ENCODE measurements at regions not wholly inside any gene's neighbourhood (a gene's known extent, or its start where the extent isn't known, plus 50 kb on each side); places are given as distances from the start of the nearest gene placed in this dataset.

GRCh38 chr13:86830046-86830445, 841.1 kb upstream of the SLITRK5 start:
- Histone ChIP-seq H3K4me3 (no peak overlapping the region), H3K4me1 (ENCODE audit: insufficient read depth) (no peaks in the 10 kb centered on the region), H3K36me3 (no peaks in the 10 kb centered on the region), H3K27me3 (no peaks in the 10 kb centered on the region), H3K27ac (no peak overlapping the region), H3K9me3 (no peaks in the 10 kb centered on the region)
- 66 to 72% (median 70%) methylated on average over 4 of the region's 4 CpGs for WGBS, 3 donors
- TF ChIP-seq POLR2A (IDR thresholded peaks at IDR 0.05) (no peak), CTCF (IDR thresholded peaks at IDR 0.05) (no peak), EP300 (IDR thresholded peaks at IDR 0.05) (no peak)
- DNase-seq = no peak
- intact Hi-C loops (cut with DNase I) = no loop called here

GRCh38 chr13:86831084-86831483, 840.1 kb upstream of the SLITRK5 start:
- H3K9me3 ChIP-seq = no peaks in the 10 kb centered on the region
- H3K4me1 ChIP-seq (ENCODE audit: insufficient read depth) = no peaks in the 10 kb centered on the region
- no peak overlapping the region for H3K27ac ChIP-seq
- no peaks in the 10 kb centered on the region for H3K27me3 ChIP-seq
- H3K36me3 ChIP-seq = no peaks in the 10 kb centered on the region
- TF ChIP-seq EP300 (IDR thresholded peaks at IDR 0.05) (no peak), CTCF (IDR thresholded peaks at IDR 0.05) (no peak), POLR2A (IDR thresholded peaks at IDR 0.05) (no peak)
- WGBS, 3 donors = 2 to 29% (median 25%) methylated on average over 1 of the region's 1 CpG
- intact Hi-C loops (cut with DNase I) = no loop called here
- H3K4me3 ChIP-seq = no peak overlapping the region
- no peak for DNase-seq

- H3K9me3 ChIP-seq = peaks cover 0 to 3% of the 10 kb centered on the region in 2 donors
- no peak overlapping the region for H3K27ac ChIP-seq
- no peak for DNase-seq
- 68 to 77% (median 72%) methylated on average over 10 of the region's 10 CpGs for WGBS, 3 donors
- no peaks in the 10 kb centered on the region for H3K4me1 ChIP-seq (ENCODE audit: insufficient read depth)
- no peak overlapping the region for H3K4me3 ChIP-seq
- no peaks in the 10 kb centered on the region for H3K36me3 ChIP-seq
- no peaks in the 10 kb centered on the region for H3K27me3 ChIP-seq
- TF ChIP-seq EP300 (IDR thresholded peaks at IDR 0.05) (no peak), CTCF (IDR thresholded peaks at IDR 0.05) (no peak), POLR2A (IDR thresholded peaks at IDR 0.05) (no peak)
- intact Hi-C loops (cut with DNase I) = no loop called here
These were observed 832.6 kb upstream of the SLITRK5 start for GRCh38 chr13:86838411-86839120.

- no peaks in the 10 kb centered on the region for H3K4me1 ChIP-seq (ENCODE audit: insufficient read depth)
- 35 to 64% (median 47%) methylated on average over 7 of the region's 7 CpGs for WGBS, 3 donors
- peaks cover 0 to 3% of the 10 kb centered on the region in 2 donors for H3K9me3 ChIP-seq
- no peaks in the 10 kb centered on the region for H3K27me3 ChIP-seq
- no peak overlapping the region for H3K4me3 ChIP-seq
- H3K36me3 ChIP-seq = no peaks in the 10 kb centered on the region
- no peak overlapping the region for H3K27ac ChIP-seq
- no peak for DNase-seq
- intact Hi-C loops (cut with DNase I) = no loop called here
- TF ChIP-seq EP300 (IDR thresholded peaks at IDR 0.05) (no peak), CTCF (IDR thresholded peaks at IDR 0.05) (no peak), POLR2A (IDR thresholded peaks at IDR 0.05) (no peak)
These were observed 832.0 kb upstream of the SLITRK5 start for GRCh38 chr13:86839221-86839620.

Data from ovary (tissue), 7 donors.